HG02973 (cell line): ENCODE measurements at regions not wholly inside any gene's neighbourhood (a gene's known extent, or its start where the extent isn't known, plus 50 kb on each side); places are given as distances from the start of the nearest gene placed in this dataset.

Experiments used
- ATAC-seq: cut with Tn5 transposase; IDR thresholded peaks from one replicate; pipeline ENCODE4 v1.9.1; 2021; ENCODE audit warnings: moderate library complexity; ENCODE audit not compliant: unreplicated experiment

DNA sequence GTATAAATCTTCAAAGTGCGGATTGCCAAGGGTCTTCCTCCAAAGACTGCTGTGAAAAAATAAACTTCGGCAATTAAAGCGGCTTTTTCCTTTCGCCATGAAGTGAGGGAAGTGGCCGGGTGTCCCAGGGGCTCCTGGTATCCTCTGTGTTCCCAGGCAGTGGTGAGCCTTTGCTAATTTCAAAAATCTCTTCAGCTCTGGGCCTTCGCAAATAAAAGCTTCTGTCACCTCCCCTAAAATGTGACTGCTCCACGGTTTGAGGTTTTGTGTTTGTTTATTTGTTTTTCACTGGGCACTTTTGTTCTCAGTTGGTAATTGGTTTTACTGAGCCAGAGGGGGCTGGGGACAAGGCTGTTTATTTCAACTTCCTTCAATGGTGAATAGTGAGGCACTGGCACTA, 270.1 kb upstream of the POU3F3 start:
- no peak for ATAC-seq

DNA sequence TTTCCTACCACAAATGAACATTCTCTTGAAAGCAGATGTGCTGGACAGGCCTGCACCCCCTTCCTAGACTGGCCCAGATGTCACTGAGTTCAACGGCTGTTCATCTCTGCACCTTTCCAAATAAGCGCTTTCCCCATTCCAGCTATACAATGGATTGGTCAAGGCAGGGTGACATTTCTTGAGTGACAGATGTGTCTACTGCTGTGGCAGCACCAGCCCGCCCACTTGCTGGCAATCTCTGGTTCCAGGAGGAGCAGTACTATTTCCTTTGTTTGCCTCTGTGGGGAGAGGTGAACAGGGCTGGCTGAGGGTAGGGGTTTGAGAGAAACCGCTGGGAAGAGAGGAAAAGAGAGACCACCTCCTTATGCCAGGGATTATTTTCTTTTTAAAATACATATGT, 269.5 kb upstream of the POU3F3 start:
- no peak for ATAC-seq

DNA sequence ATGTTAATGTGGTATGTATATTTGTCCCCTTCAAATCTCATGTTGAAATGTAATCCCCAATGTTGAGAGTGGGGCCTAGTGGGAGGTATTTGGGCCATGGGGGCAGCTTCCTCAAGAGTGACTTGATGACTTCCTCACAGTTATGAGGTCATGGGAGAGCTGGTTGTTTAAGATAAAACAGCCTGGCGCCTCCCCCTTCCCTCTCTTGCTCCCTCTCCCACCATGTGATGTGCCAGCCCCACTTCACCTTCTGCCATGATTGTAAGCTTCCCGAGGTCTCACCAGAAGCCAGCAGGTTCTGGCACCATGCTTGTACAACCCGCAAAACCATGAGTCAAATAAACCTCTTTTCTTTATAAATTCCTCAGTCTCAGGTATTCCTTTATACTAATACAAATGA, 258.3 kb upstream of the POU3F3 start:
- ATAC-seq: no peak

DNA sequence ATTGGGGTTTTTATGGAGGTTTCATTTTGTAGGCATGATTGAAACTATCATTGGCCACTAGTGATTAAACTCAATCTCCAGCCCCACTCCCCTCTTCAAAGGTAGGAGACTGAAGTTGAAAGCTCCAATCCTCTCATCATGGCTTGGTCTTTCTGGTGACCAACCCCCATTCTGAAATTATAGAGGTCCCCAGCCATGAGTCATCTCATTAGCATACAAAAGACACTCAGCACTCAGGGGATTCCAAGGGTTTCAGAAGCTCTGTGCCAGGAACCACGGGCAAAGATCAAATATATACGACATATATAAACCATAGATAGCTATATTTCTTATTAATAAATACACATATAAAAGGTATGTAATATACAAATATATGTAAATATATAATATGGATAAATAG, 256.0 kb upstream of the POU3F3 start:
- ATAC-seq: no peak

DNA sequence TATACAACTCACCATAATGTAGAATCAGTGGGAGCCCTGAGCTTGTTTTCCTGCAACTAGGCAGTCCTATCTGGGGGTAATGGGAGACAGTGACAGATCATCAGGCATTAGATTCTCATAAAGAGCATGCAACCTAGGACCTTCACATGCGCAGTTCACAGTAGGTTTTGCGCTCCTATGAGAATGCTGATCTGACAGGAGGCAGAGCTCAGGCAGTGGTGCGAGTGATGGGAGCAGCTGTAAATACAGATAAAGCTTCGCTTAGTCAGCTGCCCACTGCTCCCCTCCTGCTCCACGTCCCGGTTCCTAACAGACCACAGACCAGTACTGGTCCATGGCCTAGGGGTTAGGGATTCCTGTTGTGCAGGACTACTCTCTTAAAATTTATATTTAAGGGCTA, 255.3 kb upstream of the POU3F3 start:
- no peak for ATAC-seq

DNA sequence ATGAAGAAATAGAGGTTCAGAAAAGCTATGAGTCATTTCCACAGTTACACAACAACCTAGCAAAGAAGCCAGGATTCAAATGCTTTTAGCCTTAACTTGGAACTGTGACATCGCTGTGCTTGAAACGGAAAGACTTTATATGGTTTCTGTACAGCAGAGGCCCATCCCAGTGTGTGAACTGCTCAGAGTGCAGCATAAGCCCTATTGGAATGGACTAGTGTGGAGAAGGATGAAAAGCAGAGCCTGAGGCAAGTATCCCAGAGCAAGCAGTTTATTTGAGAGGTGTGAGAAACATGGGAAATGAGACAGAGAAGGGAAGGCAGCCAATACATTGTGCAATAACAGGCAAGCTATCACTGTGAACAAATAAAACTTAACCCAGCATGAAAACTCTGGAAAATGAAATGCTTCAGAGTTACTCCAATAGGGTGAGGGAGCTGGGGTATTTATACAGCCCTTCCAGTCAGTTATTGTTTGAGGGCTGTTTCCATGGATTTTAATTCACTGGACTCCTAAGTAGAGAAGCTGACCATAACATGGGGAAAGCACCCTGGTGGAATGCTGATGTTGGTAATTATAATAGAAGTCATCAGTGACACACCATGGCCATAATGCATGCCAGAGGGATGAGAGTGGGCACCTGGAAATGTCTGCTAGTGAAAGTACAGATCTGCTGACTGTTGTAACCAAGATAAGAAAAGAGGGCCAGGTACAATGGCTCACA, 254.0 kb upstream of the POU3F3 start:
- no peak for ATAC-seq

DNA sequence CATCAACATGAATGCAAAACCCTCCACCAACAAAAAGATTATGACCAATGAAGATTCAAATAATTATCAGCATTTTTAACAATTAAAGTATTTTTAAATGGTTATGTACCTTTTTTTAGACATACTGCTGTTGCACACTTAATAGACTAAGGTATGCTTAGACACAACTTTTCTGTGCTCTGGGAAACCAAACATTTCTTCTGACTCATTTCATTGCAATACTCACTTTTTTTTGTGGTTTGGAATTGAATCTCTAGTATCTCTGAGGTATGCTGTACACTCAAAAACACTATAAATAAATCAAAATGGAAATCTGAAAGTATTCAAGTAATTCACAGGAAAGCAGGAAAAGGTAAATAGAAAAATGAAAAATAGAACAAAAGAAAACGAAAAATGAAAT, 247.9 kb upstream of the POU3F3 start:
- no peak for ATAC-seq

DNA sequence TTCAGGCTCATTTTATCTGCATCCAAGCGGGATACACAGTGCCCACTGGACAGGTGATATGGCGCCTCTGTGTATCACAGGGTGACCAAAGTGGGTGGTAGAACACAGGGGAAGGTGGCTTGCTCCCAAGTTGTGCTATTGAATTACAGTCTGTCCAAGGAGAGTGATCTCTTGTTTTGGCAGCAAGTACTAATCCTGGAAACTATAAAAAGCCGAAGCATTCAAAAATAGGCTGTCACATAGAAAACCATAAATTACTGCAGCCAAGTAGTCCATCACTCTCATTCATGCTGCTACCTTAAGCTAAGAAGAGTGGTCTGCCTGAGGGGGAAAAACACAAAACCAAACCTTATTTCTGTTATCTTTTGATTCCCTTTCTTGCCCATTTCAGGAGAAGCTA, 237.1 kb upstream of the POU3F3 start:
- ATAC-seq: no peak

DNA sequence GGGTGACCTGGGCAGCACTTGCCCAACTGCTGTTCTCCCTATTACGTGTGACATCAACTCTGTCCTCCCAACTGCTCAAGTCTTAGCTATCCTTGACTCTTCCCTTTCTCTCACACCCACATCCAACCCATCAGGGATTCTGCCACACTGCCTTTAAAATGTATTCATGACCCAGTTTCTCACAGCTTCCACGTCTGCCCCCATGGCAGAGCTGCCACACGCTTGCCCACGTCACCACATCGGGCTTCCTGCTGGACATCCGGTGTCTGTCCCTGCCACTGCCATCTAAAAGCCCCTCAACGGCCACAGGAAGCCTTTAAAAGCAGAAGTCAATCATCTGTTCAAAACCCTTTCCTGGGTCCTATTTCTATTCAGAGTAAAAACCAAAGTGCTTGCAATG, 233.1 kb upstream of the POU3F3 start:
- ATAC-seq: no peak

DNA sequence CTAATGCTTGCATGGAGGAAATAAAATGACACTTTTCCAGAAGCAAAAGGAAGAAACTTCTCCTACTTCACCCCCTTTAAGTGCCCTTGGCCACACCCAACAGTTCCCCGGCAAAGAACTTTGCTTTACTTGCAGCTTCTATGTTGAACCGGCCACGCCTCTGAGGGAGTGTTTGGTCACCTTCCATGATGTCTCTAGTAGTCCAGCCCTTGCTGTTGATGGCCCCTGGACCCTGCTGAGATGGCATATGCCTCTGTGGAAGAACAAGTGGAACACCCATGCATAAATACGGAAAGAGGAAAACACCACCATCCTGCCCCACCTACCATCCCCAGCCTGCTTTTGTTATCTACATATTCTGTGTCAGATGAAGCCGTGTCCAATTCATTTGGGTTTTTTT, 218.3 kb upstream of the POU3F3 start:
- ATAC-seq: no peak

DNA sequence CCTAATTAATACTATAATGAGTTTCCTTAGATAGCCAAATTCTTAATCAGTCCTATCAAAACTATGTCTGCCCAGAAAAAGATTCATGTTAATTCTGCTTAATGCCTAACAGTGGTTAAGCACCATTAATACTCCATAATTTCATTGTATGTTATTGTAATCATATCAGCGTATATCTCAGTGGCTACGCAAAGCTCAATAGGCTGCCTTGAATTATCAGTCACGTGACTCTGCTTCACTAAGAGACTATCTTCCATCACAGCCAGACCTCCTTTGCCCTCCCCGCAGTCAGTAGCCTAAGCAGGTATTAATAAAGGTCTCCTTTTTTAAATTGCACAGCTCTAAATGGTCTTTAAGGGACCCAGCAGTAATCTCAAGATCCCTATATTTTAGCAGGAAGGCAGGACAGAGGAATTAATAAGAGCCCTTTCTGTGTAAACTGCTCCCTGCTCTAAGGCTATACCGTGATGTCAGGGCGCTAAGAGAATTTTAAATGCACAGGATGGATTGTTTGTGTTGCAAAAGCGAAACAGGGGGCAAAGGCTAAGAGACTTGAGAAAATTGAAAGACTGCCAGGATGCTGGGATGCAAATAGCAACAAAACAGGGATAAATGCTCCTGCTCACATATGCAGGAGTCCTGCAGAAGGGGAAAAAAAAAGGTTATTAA, 215.6 kb upstream of the POU3F3 start:
- ATAC-seq: no peak

DNA sequence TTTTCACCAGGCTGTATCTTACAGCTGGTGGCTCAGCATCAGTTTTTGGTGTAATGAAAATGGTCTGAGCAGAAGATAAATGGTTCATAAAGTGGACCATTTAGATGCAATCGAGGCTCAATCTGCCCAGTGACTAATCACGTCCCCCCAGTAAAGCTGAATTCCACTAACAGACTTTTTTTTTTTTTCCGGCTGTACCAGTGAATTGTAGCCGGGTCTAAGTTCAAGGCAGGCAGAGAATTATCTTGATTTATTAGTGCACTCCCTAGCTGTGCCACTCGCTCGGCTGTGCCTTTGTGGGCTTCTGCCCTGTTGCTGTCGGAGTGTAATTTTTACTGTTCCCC, 215.1 kb upstream of the POU3F3 start:
- ATAC-seq: no peak

DNA sequence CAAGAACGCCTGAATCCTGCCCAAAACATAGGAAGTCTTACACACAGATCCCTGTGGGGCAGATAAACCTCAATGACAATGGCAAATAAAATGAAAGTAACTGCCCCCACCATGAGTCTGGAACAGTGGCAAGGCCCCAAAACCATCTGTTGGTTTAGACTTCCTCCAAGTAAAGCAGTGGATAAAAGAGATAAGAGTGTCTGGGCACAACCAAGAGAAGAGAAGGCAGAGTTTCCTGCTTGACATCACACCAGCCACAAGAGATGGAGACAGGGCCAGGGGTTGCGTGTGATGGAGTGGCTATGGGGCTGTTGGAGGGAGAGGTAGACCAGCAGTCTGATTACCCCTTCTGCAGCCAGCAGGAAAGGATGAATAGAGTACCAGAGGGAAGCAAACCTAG, 212.1 kb upstream of the POU3F3 start:
- no peak for ATAC-seq

DNA sequence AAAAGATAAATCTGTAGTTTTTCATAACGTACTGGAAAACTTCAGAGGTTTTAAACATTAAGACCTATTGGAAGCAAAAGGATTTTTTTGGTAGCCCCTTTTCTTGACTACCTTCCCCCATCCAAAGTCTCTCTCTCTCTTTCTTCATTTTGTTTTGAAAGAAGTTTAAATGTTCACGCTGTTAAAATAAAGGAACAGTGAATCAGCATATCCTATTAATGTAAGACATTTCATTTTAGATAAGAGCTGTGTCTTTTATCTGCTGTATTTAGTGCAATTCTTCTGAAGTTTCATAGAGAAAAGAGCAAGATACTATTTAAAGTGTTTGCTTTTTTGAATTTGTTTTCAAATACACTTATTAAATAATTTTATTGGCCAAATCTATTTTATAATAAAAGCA, 205.5 kb upstream of the POU3F3 start:
- ATAC-seq: no peak

DNA sequence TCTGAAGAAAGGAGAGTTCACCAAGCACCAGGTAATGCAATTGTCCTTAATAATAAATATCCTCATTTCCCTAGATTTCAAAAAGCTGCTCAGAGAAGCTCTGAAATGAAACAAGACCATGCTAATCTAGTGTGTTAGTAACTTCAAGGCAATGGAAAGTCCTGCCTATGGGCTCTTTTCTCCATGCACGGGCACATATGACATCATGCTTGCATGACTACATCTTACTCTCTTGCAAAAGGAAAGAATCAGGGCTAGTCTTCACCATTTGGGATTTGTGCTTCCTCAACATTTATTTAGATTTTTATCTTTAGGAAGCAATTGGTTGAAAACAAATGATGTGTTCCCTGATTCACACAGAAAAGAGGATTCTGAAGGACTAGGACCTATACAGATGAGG, 204.0 kb upstream of the POU3F3 start:
- no peak for ATAC-seq

DNA sequence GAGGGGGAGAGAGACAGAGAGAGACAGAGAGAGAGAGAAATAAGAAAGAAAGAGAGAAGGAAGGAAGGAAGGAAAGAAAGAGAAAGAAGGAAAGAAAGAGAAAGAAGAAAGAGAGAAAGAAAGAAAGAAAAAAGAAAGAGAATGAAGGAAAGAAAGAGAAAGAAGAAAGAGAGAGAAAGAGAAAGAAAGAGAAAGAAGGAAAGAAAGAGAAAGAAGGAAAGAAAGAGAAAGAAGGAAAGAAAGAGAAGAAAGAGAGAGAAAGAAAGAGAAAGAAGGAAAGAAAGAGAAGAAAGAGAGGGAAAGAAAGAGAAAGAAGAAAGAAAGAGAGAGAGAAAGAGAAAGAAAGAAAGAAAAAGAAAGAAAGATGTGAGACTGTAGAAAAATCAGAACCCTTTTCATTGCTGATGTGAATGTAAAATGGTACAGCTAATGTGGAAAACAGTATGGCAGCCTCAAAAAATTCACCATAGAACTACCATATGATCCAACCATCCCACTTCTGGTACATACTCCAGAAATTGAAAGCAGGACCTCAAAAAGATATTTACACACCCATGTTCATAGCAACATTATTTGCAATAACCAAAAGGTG, 203.4 kb upstream of the POU3F3 start:
- ATAC-seq: no peak

DNA sequence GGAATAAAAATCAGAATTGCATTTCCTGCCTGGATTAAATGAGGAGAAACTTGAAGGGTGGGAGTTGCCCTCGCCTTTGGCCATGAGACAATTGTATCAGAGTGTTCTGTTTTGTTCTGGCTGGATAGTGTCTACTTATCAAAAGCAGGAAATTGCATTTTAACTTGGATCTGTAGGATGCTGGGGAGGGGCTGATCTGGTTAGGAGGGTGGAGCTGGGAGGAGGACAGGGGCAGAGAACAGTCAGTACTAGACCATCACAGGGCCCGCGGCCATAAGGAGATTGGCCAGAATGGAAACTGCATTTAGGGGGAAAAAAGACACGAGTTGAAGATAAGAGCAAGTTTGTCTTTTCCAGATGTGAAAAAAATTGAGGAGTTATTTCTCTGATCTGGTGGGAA, 199.1 kb upstream of the POU3F3 start:
- no peak for ATAC-seq

DNA sequence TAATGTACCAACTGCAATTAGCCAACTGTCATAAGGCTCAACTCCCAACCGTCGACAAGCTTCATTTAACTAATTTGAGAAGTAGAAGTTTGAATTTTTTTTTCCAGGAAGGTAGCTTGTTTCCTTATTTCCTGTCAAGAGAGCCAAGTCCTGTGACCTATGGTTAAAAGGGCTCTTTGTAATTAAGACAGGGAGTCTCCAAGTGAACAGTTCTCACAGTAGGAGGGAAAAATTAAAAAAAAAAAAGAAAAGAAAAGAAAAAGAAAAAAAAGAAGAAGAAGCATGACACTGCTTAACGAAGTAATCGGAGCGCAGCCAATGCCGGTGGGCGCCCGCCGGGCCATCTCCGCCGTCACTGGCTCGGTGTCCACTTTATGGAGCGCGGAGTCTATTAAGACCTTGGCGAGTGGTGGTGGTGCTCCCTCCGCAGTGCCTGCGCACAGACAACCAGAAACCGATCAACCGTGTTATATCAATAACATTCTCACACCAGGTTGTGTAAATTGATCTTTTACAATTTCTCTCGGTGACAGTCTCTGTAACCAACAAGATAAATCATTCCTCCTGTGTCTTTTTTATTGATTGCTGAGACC, 197.2 kb upstream of the POU3F3 start:
- ATAC-seq: no peak

DNA sequence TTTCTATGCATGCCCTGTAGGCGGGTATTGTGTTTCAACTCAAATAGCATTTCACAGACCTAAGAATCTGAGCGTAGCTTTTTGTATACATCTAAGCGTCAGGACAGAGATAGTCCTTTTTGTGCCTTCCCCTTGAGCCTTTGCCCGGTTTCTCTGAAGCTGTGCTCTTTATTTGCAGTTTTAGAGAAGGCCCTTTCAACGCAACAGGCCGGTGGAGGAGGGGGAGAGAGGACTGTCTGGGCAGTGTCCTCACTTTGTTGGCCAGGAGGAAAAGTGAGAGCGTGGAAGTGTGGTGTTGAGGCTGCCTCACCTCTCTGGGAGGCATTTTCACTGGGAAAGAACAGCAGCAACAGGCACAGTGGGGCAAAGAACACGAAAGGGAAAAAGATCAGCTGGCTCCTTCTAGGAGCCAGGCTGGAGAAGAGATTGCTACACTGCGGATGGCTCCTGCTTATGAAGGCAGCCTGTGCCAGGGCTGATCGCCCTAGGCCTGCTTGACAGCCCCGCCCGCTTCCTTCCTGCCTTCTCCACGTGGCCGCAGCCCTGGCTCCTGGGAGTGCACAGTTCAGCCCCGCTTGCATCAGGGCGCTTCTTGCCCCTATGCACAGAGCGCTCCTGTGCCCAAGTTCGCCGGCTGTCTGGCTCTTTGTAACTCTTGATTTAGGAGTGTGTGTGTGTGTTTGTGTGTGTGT, 195.6 kb upstream of the POU3F3 start:
- ATAC-seq: no peak

DNA sequence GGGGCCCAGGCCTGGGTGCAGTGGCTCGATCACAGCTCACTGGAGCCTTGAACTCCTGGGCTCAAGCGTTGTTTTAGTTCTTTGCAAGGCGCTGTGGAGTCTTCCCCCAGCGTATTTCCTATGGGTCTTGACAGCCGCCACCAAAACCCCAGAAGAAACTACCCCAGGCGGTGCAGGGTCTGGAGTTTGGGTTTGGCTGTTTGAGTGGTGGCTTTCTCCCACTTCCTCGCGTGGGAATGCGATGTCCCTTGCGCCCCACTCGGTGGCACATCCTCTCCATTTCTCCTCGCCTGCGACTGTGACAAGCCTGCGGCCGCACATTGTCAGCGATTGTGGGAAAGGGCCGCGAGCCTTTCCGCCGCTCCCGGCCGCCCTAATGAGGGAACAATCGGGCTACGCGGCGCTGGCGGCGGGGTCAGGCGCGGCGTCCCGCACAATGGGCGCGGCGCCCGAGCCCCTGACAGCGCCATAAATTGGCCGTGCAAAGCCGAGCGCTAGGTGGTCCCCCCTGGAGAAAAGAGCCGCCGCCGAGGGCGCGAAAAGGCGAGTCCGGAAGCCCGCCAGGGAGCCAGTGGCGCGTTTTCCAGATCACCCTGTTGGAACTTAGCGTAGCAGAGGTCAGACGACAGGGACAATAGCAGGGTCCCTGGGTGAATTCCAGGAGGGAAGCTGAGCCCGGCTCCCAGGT, 194.9 kb upstream of the POU3F3 start:
- ATAC-seq: no peak

DNA sequence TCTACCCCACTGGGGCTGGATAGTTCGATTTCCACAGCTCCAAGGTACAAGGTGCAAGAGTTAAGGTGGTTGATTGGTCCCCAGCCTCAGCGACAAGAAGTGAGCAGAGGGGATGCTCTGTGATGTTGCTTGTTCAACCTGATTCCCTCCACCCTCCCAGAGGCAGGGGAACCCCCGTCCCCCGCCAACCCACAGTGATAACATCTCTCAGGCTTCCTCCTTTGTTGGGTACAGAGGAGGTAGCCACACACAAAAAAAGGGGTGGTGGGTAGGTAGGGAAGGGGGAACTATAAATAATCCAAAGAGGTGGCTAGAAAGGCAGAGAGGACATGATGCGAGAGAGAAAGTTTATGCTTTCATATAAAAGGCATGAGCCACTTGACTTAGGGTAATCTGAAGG, 192.9 kb upstream of the POU3F3 start:
- no peak for ATAC-seq
